ENCODE measurements at regions not wholly inside any gene's neighbourhood (a gene's known extent, or its start where the extent isn't known, plus 50 kb on each side); places are given as distances from the start of the nearest gene placed in this dataset.

DNA sequence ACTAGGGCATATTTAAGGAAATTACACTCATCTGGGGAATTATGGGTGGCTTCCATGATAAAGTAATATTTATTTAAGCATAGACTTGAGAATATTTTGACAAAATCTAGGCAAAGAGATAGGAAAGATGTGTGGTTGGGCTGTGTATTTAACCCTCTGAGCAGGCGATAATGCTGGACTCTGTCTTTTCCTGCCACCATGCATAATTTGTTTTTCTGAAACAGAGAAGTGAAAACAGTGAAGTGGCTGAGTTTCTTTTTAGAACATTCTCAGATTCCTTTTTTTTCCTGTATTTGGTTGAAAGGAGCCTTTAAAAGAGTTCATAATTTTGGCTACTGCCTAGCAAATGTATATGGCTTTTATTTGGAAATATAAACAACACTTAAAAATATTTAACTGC is 104.8 kb upstream of the CDH19 start:
- no peak overlapping the region for H3K27ac ChIP-seq (ENCODE audit: extremely low read depth, low read depth, low read length)
- TF ChIP-seq ZNF274 (IDR thresholded peaks at IDR 0.05; ENCODE audit: low read length), result no peak
- TF ChIP-seq ZNF274 (tag by site-specific recombination; IDR thresholded peaks at IDR 0.05; ENCODE audit: borderline replicate concordance), result no peak
- no peak for TF ChIP-seq ZNF580 (tag by site-specific recombination; IDR thresholded peaks at IDR 0.05)
- no peak for TF ChIP-seq ZEB2 (tag by site-specific recombination; IDR thresholded peaks at IDR 0.05)
- TF ChIP-seq SALL2 (tag by site-specific recombination; IDR thresholded peaks at IDR 0.05; ENCODE audit: borderline replicate concordance), result no peak
- TF ChIP-seq, protein P1, sequence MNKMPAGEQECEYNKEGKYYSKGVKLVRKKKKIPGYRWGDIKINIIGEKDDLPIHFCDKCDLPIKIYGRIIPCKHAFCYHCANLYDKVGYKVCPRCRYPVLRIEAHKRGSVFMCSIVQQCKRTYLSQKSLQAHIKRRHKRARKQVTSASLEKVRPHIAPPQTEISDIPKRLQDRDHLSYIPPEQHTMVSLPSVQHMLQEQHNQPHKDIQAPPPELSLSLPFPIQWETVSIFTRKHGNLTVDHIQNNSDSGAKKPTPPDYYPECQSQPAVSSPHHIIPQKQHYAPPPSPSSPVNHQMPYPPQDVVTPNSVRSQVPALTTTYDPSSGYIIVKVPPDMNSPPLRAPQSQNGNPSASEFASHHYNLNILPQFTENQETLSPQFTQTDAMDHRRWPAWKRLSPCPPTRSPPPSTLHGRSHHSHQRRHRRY (tag by site-specific recombination; IDR thresholded peaks at IDR 0.05), result no peak
- TF ChIP-seq AEBP2 (tag by site-specific recombination; IDR thresholded peaks at IDR 0.05; ENCODE audit: borderline replicate concordance), result no peak
- H3K4me1 ChIP-seq (ENCODE audit: control insufficient read depth, insufficient read depth, low read length), result no peaks in the 10 kb centered on the region
- no peaks in the 10 kb centered on the region for H3K9me3 ChIP-seq (ENCODE audit: control insufficient read depth, insufficient read depth, low read depth, low read length)
- ChIA-PET POLR2A (no interaction called here), CTCF (no interaction called here)
- H3K36me3 ChIP-seq (ENCODE audit: control insufficient read depth in 2 of 2, insufficient read depth in 1 of 2, low read length in 2 of 2), result no peaks in the 10 kb centered on the region
- H3K4me3 ChIP-seq (ENCODE audit: low read depth, low read length), result no peak overlapping the region

DNA sequence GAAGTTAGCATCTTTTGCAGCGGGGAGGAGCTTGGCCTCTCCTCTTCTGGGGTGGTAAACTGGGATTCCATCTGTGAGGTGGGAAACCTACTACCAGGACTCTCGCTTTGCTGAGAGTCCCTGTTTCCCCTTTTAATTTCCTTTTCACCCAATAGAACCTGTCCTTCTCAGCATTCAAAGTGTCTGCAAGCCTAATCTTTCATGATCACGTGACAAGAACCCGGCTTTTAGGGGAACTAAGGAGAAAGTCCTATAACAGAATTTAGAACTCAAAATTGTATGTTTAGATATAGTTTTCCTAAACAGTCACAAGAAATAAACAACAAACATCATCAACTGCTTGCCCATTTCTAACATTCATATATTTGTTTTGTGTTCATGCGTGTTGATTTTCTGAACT is 103.6 kb upstream of the CDH19 start:
- TF ChIP-seq ZNF837 (tag by site-specific recombination; IDR thresholded peaks at IDR 0.05) (no peak), ZNF18 (tag by site-specific recombination; IDR thresholded peaks at IDR 0.05) (no peak), INSM2 (tag by site-specific recombination; IDR thresholded peaks at IDR 0.05) (no peak), GFI1B (tag by site-specific recombination; IDR thresholded peaks at IDR 0.05) (no peak), ZNF10 (tag by site-specific recombination; IDR thresholded peaks at IDR 0.05) (no peak), ZNF266 (tag by site-specific recombination; IDR thresholded peaks at IDR 0.05; ENCODE audit: low read depth) (no peak), ZSCAN16 (tag by site-specific recombination; IDR thresholded peaks at IDR 0.05) (no peak), ZNF501 (tag by site-specific recombination; IDR thresholded peaks at IDR 0.05) (no peak), ZNF621 (tag by site-specific recombination; IDR thresholded peaks at IDR 0.05) (no peak), ZNF529 (tag by site-specific recombination; IDR thresholded peaks at IDR 0.05; ENCODE audit: insufficient replicate concordance) (no peak), ZNF510 (tag by site-specific recombination; IDR thresholded peaks at IDR 0.05; ENCODE audit: insufficient replicate concordance) (no peak), RBAK (tag by site-specific recombination; IDR thresholded peaks at IDR 0.05) (no peak), ZNF302 (tag by site-specific recombination; IDR thresholded peaks at IDR 0.05; ENCODE audit: low read depth) (no peak), ZNF776 (tag by site-specific recombination; IDR thresholded peaks at IDR 0.05; ENCODE audit: borderline replicate concordance) (no peak), ZNF626 (tag by site-specific recombination; IDR thresholded peaks at IDR 0.05) (no peak), ZNF692 (tag by site-specific recombination; IDR thresholded peaks at IDR 0.05) (no peak)
- Histone ChIP-seq H3K4me1 (ENCODE audit: control insufficient read depth, insufficient read depth, low read length) (no peaks in the 10 kb centered on the region), H3K9me3 (ENCODE audit: control insufficient read depth, insufficient read depth, low read depth, low read length) (no peaks in the 10 kb centered on the region), H3K27ac (ENCODE audit: extremely low read depth, low read depth, low read length) (no peak overlapping the region), H3K36me3 (ENCODE audit: control insufficient read depth in 2 of 2, insufficient read depth in 1 of 2, low read length in 2 of 2) (no peaks in the 10 kb centered on the region), H3K4me3 (ENCODE audit: low read depth, low read length) (no peak overlapping the region)
- POLR2A ChIA-PET, result no interaction called here
- CTCF ChIA-PET, result no interaction called here
